ENCODE measurements at regions not wholly inside any gene's neighbourhood (a gene's known extent, or its start where the extent isn't known, plus 50 kb on each side); places are given as distances from the start of the nearest gene placed in this dataset.

DNA sequence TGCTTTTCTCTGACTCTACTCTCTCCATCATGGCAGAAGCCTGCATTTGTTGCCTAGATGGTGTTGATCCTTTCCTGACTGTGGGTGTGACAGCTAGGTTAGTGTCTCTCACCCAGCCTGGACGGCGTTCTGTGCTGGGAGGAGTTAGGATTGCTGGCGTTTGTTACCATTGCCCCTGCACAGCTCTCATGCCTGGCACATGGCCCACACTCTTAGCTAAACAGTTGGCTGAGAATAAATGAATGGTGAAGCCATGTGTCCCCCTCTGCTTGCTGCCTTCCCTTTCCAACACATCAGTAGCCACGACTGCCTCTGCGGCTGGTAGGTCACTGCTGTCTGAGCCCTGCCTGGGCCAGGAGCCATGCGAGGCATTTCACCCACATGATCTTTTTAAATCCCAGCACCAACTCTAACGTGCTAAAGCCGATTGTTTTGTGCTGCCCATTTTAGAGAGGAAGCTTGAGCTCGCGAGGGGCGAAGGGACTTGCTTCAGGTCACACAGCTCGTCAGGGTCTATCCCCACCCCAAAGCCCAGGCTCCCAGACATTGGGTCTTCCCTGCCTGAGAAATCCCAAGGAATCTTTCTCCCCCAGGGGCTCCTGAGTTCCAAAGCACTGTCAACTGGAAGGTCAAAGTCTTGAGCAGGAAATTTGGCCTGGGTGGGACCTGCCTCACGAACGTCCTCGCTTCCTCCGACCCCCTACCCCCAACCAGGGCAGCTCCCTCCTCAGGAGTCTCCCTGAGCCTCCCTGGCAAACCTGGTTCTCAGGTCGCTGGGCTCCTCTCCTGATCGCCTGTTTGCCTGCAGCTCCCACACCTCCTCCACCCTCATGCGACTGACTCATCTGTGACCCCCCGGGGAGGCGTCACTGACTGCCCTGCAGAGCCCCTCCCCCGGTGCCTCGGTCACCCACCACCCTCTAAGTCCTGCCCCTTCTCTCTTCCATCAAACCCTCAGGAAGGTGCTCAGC, 271.7 kb upstream of the C1orf174 start:
- no peaks in the 10 kb centered on the region for H3K4me1 ChIP-seq
- TF ChIP-seq, protein P1, sequence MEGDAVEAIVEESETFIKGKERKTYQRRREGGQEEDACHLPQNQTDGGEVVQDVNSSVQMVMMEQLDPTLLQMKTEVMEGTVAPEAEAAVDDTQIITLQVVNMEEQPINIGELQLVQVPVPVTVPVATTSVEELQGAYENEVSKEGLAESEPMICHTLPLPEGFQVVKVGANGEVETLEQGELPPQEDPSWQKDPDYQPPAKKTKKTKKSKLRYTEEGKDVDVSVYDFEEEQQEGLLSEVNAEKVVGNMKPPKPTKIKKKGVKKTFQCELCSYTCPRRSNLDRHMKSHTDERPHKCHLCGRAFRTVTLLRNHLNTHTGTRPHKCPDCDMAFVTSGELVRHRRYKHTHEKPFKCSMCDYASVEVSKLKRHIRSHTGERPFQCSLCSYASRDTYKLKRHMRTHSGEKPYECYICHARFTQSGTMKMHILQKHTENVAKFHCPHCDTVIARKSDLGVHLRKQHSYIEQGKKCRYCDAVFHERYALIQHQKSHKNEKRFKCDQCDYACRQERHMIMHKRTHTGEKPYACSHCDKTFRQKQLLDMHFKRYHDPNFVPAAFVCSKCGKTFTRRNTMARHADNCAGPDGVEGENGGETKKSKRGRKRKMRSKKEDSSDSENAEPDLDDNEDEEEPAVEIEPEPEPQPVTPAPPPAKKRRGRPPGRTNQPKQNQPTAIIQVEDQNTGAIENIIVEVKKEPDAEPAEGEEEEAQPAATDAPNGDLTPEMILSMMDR (IDR thresholded peaks at IDR 0.05) = no peak
- ATAC-seq (no peak), DNase-seq (no peak)
- no peaks in the 10 kb centered on the region for H3K36me3 ChIP-seq
- H3K9me3 ChIP-seq = no peaks in the 10 kb centered on the region
- intact Hi-C loops (cut with DNase I) = no loop called here
- no peak overlapping the region for H3K4me3 ChIP-seq
- H3K27ac ChIP-seq = no peak overlapping the region
- H3K27me3 ChIP-seq (ENCODE audit: low read depth) = peaks cover 22% of the 10 kb centered on the region

DNA sequence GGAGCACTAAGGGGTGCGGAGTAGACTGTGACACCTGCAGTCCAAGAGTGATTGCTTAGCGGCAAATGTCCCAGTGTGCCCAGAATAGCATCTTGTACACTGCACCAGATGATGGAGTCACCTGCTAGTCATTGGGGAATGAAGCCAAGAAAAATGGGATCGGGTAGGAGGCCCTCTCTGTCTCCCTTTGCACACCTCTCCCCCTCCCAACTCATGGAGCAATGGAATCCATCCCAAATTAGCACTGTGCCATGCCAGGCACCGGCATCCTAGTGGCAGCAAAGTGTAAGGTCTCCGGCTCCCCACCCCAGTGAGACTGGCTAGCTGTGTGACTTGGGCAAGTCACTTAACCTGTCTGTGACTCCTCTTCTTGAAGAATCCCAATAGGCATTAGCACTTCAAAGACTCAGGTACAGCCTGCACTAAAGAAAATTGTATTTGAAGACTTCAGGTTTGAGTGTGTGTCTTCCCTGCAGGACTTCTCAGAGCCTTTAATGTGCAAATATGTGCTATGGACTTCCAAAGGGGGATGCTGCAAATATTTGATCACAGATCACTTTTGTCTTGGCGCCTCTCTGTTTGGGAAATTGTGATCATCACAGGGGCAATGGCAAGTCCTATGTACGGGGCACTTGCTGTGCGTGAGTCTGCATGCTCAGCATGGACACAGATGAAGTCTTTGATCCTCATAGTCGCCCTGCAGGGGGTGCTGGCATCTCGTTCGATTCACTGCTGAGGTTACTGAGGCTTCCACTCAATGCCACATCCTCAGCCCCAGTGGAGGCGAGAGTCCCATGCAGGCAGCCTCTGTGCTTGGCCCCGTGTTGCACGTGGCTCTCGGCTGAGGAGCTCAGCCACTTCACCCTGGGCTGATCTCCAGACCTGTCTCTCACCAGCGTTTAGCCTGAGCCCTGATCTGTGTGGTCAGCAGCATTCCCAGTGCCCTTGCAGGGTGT, 272.9 kb upstream of the C1orf174 start:
- Histone ChIP-seq H3K4me3 (no peak overlapping the region), H3K4me1 (no peaks in the 10 kb centered on the region), H3K9me3 (no peaks in the 10 kb centered on the region), H3K27ac (no peak overlapping the region), H3K27me3 (ENCODE audit: low read depth) (peaks cover 19% of the 10 kb centered on the region), H3K36me3 (no peaks in the 10 kb centered on the region)
- TF ChIP-seq, protein P1 (IDR thresholded peaks at IDR 0.05) = no peak
- ATAC-seq = no peak
- DNase-seq = no peak
- intact Hi-C loops (cut with DNase I) = no loop called here

DNA sequence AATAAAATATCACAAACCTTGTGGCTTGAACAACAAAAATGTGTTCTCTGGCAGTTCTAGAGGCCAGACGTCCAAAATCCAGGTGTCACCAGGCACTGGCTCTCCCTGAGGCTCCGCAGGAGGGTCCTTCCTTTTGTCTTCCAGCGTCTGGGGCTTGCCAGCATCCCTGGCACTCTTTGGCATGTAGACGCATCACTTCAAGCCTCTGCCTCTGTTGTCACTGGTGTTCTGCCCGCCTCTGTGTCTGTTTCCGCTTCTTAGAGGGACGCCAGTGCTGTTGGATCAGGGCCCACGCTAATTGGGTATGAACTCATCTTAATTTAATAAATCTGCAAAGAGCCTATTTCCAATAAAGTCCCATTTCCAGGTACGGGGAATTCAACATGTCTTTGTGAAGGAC, 273.7 kb upstream of the C1orf174 start:
- DNase-seq = no peak
- intact Hi-C loops (cut with DNase I) = no loop called here
- no peaks in the 10 kb centered on the region for H3K36me3 ChIP-seq
- TF ChIP-seq, protein P1 (IDR thresholded peaks at IDR 0.05) = no peak
- peaks cover 19% of the 10 kb centered on the region for H3K27me3 ChIP-seq (ENCODE audit: low read depth)
- no peak overlapping the region for H3K27ac ChIP-seq
- no peaks in the 10 kb centered on the region for H3K4me1 ChIP-seq
- H3K9me3 ChIP-seq = no peaks in the 10 kb centered on the region
- no peak overlapping the region for H3K4me3 ChIP-seq
- no peak for ATAC-seq

DNA sequence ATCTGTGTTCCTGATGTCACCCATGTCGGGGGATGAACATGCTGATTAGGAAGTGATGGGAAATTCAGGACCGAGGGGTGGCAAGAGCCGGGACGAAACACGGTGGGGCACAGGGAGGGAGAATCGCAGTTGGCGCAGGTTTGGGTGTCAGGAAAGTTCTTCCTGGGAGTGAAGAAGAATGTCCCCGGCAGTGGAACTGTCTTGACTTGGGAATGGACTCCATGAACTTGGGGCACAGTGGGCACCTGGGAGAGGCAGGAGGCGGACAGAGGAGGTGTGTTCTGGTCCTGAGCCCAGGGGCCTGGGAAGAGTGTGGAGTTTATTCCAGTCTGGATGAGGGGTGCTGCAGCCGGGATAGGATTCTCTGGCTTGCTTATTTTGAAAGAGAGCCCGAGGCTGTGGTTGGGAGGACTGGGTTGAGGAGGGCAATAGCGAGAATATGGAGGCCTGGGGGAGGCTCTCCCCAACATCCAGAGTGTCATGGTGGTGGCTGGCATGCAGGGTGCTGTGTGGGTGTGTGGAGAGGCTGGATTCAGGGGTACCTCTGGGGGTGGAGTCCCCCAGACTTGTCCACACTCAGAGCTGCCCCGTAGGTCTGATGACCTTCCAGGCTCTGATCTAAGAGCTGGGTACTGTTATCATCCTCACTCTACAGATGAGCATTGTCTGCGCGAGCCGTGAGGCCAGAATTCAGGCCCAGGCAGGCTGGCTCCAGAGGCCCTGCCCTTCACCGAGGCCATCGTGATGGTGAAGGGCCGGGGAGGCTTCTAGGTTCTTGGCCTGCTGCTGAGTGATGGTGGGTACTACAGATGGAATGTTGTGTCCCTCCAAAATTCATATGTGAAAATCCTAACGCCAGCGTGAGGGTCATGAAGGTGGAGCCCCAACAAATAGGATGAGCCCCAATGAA, 274.5 kb upstream of the C1orf174 start:
- Histone ChIP-seq H3K27ac (no peak overlapping the region), H3K9me3 (no peaks in the 10 kb centered on the region), H3K4me3 (no peak overlapping the region), H3K4me1 (no peaks in the 10 kb centered on the region), H3K27me3 (ENCODE audit: low read depth) (peaks cover 19% of the 10 kb centered on the region), H3K36me3 (no peaks in the 10 kb centered on the region)
- intact Hi-C loops (cut with DNase I) = no loop called here
- ATAC-seq = no peak
- no peak for DNase-seq
- TF ChIP-seq, protein P1 (IDR thresholded peaks at IDR 0.05) = no peak

Data from lower lobe of right lung (tissue), 2 donors.